Liver (tissue), 8 donors: ENCODE measurements at regions not wholly inside any gene's neighbourhood (a gene's known extent, or its start where the extent isn't known, plus 50 kb on each side); places are given as distances from the start of the nearest gene placed in this dataset.

ENCODE experiments used
- DNase-seq: peaks from one replicate; pipeline ENCODE4 v3.0.0-alpha.2; 2017; ENCODE audit warnings: low spot score
- H3K27ac ChIP-seq, 2 donors: one replicate each; pipeline ENCODE4 v1.7.0; 2013; ENCODE audit warnings: inconsistent platforms in 2 of 2, low read length in 2 of 2, control low read depth in 1 of 2, low read depth in 1 of 2, mild to moderate bottlenecking in 1 of 2
- H3K27me3 ChIP-seq, 4 donors: one replicate each; pipeline versions ENCODE4 v1.6.1 to v1.7.0; 2013; ENCODE audit warnings: low read length in 3 of 4, inconsistent platforms in 1 of 4, mild to moderate bottlenecking in 1 of 4, moderate library complexity in 1 of 4; ENCODE audit not compliant: control insufficient read depth in 4 of 4, insufficient read depth in 4 of 4
- H3K36me3 ChIP-seq, 4 donors: one replicate each; pipeline versions ENCODE4 v1.6.1 to v1.7.0; 2013; ENCODE audit warnings: low read length in 3 of 4, mild to moderate bottlenecking in 3 of 4, low read depth in 1 of 4, moderate library complexity in 1 of 4; ENCODE audit not compliant: control insufficient read depth in 4 of 4, insufficient read depth in 3 of 4
- H3K4me1 ChIP-seq, 4 donors: one replicate each; pipeline versions ENCODE4 v1.6.1 to v1.7.0; 2013; ENCODE audit warnings: low read length in 3 of 4, mild to moderate bottlenecking in 3 of 4, moderate library complexity in 1 of 4; ENCODE audit not compliant: control insufficient read depth in 4 of 4, insufficient read depth in 4 of 4
- H3K4me3 ChIP-seq, 3 donors: one replicate each; pipeline versions ENCODE4 v1.6.1 to v1.7.0; 2013; ENCODE audit warnings: low read length in 3 of 3, control low read depth in 1 of 3, low read depth in 1 of 3, mild to moderate bottlenecking in 1 of 3
- H3K9ac ChIP-seq, 2 donors: one replicate each; pipeline ENCODE4 v1.7.0; 2013; ENCODE audit warnings: low read length in 2 of 2, mild to moderate bottlenecking in 2 of 2, moderate library complexity in 2 of 2, control low read depth in 1 of 2, low read depth in 1 of 2
- H3K9me3 ChIP-seq, 4 donors: one replicate each; pipeline versions ENCODE4 v1.6.1 to v1.7.0; 2013; ENCODE audit warnings: low read length in 3 of 4; ENCODE audit not compliant: control insufficient read depth in 4 of 4
- CTCF ChIP-seq: fragments of 150-350 bp; IDR thresholded peaks from 2 replicates; pipeline ENCODE4 v1.5.1; 2017; ENCODE audit warnings: improper control_type of control experiment, low read depth, low read length; ENCODE audit not compliant: missing input control
- EGR1 ChIP-seq, 2 donors: IDR thresholded peaks; 2 replicates each; pipeline ENCODE4 v1.6.1; 2016 to 2018; ENCODE audit warnings: antibody characterized with exemption in 2 of 2, low read depth in 2 of 2
- FOXA1 ChIP-seq: IDR thresholded peaks from 2 replicates; pipeline ENCODE4 v1.6.1; 2016; ENCODE audit warnings: antibody characterized with exemption
- FOXA2 ChIP-seq: IDR thresholded peaks from 2 replicates; pipeline ENCODE4 v1.6.1; 2016; ENCODE audit warnings: antibody characterized with exemption
- GABPA ChIP-seq, 2 donors: IDR thresholded peaks in 1 of 2; conservative IDR thresholded peaks in 1 of 2; 2 replicates each; pipeline ENCODE4 v1.6.1; 2016; ENCODE audit warnings: antibody characterized with exemption in 2 of 2, mild to moderate bottlenecking in 1 of 2, moderate library complexity in 1 of 2
- HNF4A ChIP-seq, 2 donors: conservative IDR thresholded peaks; 2 replicates each; pipeline ENCODE4 v1.6.1; 2016; ENCODE audit warnings: antibody characterized with exemption in 2 of 2, mild to moderate bottlenecking in 2 of 2
- HNF4G ChIP-seq: IDR thresholded peaks from 2 replicates; pipeline ENCODE4 v1.6.1; 2016; ENCODE audit warnings: antibody characterized with exemption
- JUND ChIP-seq, 2 donors: IDR thresholded peaks; 2 replicates each; pipeline ENCODE4 v1.6.1; 2016; ENCODE audit warnings: antibody characterized with exemption in 2 of 2
- NR2F2 ChIP-seq: IDR thresholded peaks from 2 replicates; pipeline ENCODE4 v1.6.1; 2016; ENCODE audit warnings: antibody characterized with exemption
- RAD21 ChIP-seq, 2 donors: IDR thresholded peaks; 2 replicates each; pipeline ENCODE4 v1.6.1; 2016; ENCODE audit warnings: antibody characterized with exemption in 2 of 2, mild to moderate bottlenecking in 2 of 2
- REST ChIP-seq: IDR thresholded peaks from 2 replicates; pipeline ENCODE4 v1.6.1; 2016; ENCODE audit warnings: antibody characterized with exemption, mild to moderate bottlenecking
- RXRA ChIP-seq, 2 donors: IDR thresholded peaks; 2 replicates each; pipeline ENCODE4 v1.6.1; 2017 to 2018; ENCODE audit warnings: antibody characterized with exemption in 2 of 2, mild to moderate bottlenecking in 1 of 2
- SP1 ChIP-seq: IDR thresholded peaks from 2 replicates; pipeline ENCODE4 v1.6.1; 2018; ENCODE audit warnings: antibody characterized with exemption, mild to moderate bottlenecking
- TAF1 ChIP-seq: conservative IDR thresholded peaks from 2 replicates; pipeline ENCODE4 v1.6.1; 2016; ENCODE audit warnings: antibody characterized with exemption, mild to moderate bottlenecking
- YY1 ChIP-seq: IDR thresholded peaks from 2 replicates; pipeline ENCODE4 v1.6.1; 2016; ENCODE audit warnings: antibody characterized with exemption, mild to moderate bottlenecking
- ZBTB33 ChIP-seq: IDR thresholded peaks from 2 replicates; pipeline ENCODE4 v1.6.1; 2016; ENCODE audit warnings: antibody characterized with exemption
- WGBS: extraction: QIAGEN DNeasy Blood & Tissue Kit; methylation state at CpG from one replicate; pipeline ENCODE4 v1.1.7; 2013; 5-methylcytosine and 5-hydroxymethylcytosine counted together
- TF ChIP-seq, protein P1 (sequence below): IDR thresholded peaks from 2 replicates; pipeline ENCODE4 v1.6.1; 2016; ENCODE audit warnings: antibody characterized with exemption
- TF ChIP-seq, protein P2 (sequence below): IDR thresholded peaks from 2 replicates; pipeline ENCODE4 v1.6.1; 2016; ENCODE audit warnings: antibody characterized with exemption
- donor health status: healthy.
- donor health status: healthy.
- donor health status: healthy.
- donor health status: healthy.
- donor health status: healthy.

DNA sequence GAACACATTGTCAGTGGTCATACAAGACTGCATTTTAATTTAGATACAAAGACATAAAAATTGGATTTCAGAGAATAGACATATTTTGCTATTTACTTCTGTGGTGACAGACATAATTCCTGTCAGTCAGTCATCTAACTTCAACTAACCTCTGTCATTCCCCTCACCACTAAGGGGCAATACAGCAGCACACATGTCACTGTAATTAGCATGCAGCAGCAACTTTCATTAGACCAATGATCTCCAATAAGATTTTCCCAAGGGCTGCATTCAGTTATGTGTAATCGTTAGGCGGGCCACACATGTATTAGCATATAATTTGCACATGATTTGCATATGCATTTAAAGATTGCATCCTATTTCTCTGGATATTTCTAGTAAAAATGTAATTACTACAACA lies 624.5 kb downstream of the NR4A2 start:
- WGBS: 65% methylated on average over 2 of the region's 2 CpGs
- no peaks in the 10 kb centered on the region for H3K36me3 ChIP-seq
- H3K27me3 ChIP-seq: no peaks in the 10 kb centered on the region
- no peaks in the 10 kb centered on the region for H3K9me3 ChIP-seq
- no peak overlapping the region for H3K27ac ChIP-seq
- H3K4me3 ChIP-seq: no peak overlapping the region
- TF ChIP-seq HNF4A (conservative IDR thresholded peaks at IDR 0.05) (no peak), RAD21 (IDR thresholded peaks at IDR 0.05) (peak; percentile 39 to 56), TAF1 (no peak), NR2F2 (no peak), ZBTB33 (no peak), GABPA (IDR thresholded peaks at IDR 0.05 in 1 of 2, conservative IDR thresholded peaks at IDR 0.05 in 1 of 2) (no peak)
- TF ChIP-seq, protein P1, sequence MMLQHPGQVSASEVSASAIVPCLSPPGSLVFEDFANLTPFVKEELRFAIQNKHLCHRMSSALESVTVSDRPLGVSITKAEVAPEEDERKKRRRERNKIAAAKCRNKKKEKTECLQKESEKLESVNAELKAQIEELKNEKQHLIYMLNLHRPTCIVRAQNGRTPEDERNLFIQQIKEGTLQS: no peak
- DNase-seq: no peak
- no peaks in the 10 kb centered on the region for H3K4me1 ChIP-seq
- H3K9ac ChIP-seq: no peak overlapping the region

DNA sequence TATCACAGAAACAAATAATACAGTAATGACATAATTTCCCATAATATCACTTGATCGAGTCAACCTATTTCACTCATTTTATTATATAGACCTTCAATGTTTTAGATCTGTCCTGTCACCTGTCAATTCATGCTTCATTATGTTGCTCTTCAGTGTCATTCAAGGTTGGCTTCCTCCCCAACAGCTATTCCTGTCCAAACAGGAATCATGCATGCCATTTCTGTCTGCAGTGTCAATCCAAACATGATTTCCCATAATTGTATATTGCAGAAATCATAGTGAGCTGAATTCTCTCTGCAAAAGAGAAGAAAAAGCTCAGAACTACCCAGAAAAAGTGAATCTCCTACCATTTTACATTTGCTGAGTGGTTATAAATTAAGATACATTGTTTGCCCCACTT lies 628.6 kb downstream of the NR4A2 start:
- no peaks in the 10 kb centered on the region for H3K36me3 ChIP-seq
- TF ChIP-seq FOXA1: no peak
- no peak for TF ChIP-seq NR2F2
- no peak for TF ChIP-seq REST
- no peak for TF ChIP-seq YY1
- no peak for TF ChIP-seq SP1
- TF ChIP-seq RXRA (IDR thresholded peaks at IDR 0.05): no peak
- TF ChIP-seq FOXA2: no peak
- TF ChIP-seq HNF4A (conservative IDR thresholded peaks at IDR 0.05): no peak
- no peak for TF ChIP-seq GABPA (IDR thresholded peaks at IDR 0.05 in 1 of 2, conservative IDR thresholded peaks at IDR 0.05 in 1 of 2)
- TF ChIP-seq RAD21 (IDR thresholded peaks at IDR 0.05): no peak
- TF ChIP-seq, protein P1: no peak
- no peak for TF ChIP-seq EGR1 (IDR thresholded peaks at IDR 0.05; ENCODE audit: low read depth in 2 of 2)
- no peak for TF ChIP-seq JUND (IDR thresholded peaks at IDR 0.05)
- no peak for TF ChIP-seq ZBTB33
- no peak for TF ChIP-seq HNF4G
- TF ChIP-seq CTCF: no peak
- TF ChIP-seq TAF1: no peak
- TF ChIP-seq, protein P2, sequence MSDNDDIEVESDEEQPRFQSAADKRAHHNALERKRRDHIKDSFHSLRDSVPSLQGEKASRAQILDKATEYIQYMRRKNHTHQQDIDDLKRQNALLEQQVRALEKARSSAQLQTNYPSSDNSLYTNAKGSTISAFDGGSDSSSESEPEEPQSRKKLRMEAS: no peak
- no peak for DNase-seq
- WGBS: 87% methylated on average over 1 of the region's 1 CpG
- H3K9ac ChIP-seq: no peak overlapping the region
- H3K4me1 ChIP-seq: no peaks in the 10 kb centered on the region
- H3K27me3 ChIP-seq: no peaks in the 10 kb centered on the region
- no peak overlapping the region for H3K4me3 ChIP-seq
- no peaks in the 10 kb centered on the region for H3K9me3 ChIP-seq
- no peak overlapping the region for H3K27ac ChIP-seq
